Hematopoietic multipotent progenitor cell (in vitro differentiated cells): ENCODE measurements at regions not wholly inside any gene's neighbourhood (a gene's known extent, or its start where the extent isn't known, plus 50 kb on each side); places are given as distances from the start of the nearest gene placed in this dataset.

Experiments
- DNase-seq, 3 donors: peaks; one replicate each; pipeline ENCODE4 v3.0.0-alpha.2; 2011 to 2015; ENCODE audit warnings: low read depth in 2 of 3, low spot score in 2 of 3

DNA sequence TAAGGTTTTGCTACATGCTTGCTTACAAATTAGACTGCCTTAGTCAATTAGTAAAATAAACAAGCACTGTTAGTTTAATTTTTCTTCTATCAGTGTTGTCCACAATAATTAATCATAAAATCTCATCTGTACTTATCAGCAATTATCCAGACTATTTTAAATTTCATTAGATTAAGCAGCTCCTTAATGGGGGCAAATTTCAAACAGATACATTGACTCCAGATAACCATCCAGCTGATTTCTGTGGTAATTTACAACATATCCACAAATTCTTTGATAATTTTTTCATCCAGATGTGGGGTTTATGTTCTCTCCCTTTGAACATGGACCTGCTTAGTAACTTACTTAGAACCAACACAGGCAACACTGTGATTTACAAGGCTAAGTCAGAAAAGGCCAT lies 170.4 kb upstream of the CWC22 start:
- no peak for DNase-seq

- DNase-seq: no peak
Measured at GRCh38 chr2:180175736-180176135, 168.6 kb upstream of the CWC22 start.

DNA sequence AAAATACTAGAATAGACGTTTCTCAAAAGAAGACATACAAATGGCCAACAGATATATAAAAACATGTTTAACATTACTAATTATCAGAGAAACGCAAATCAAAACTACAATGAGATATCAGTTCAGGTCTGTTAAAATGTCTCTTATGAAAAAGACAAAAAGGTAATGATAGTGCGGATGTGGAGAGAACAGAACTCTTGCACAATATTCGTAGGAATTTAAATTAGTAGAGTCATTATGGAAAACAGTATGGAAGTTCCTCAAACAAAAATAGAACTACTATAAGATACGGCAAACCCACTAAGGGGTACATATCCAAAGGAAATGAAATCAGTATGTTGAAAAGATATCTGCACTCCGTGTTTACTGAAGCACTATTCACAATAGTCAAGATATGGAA lies 167.5 kb upstream of the CWC22 start:
- DNase-seq: no peak

DNA sequence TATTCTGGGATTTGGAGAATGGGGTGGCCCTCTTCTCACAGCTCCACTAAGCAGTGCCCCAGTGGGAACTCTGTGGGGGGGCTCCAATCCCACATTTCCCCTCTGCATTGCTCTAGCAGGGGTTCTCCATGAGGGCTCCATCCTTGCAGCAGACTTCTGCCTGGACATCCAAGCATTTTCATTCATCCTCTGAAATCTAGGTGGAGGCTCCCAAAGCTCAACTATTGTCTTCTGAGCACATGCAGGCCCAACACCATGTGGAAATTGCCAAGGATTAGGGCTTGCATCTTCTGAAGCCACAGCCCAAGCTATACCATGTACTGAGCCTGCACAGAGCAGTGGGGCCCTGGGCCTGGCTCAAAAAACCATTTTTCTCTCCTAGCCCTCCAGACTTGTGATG lies 162.4 kb upstream of the CWC22 start:
- DNase-seq: no peak

DNA sequence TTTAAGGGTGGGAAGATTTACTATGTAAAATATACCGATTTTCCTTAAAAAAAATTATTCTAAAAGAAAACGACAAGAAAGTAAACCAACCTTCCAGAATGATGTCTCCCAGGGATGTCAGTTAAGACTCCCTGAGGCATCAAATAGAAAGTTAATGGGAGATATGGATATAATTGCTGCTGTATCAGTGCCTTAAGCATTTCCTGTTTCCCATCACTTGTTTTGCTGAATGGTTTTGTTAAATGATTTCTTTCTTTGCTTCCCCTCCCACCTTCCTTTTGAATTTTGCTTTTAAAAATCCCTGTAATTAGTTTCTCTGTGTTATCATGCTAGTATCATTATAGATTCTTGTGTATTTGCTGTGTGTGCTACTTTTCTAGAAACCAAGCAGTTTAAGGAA lies 154.3 kb upstream of the CWC22 start:
- DNase-seq: no peak

- DNase-seq: no peak
Measured at GRCh38 chr2:180159921-180160320, 152.8 kb upstream of the CWC22 start.

DNA sequence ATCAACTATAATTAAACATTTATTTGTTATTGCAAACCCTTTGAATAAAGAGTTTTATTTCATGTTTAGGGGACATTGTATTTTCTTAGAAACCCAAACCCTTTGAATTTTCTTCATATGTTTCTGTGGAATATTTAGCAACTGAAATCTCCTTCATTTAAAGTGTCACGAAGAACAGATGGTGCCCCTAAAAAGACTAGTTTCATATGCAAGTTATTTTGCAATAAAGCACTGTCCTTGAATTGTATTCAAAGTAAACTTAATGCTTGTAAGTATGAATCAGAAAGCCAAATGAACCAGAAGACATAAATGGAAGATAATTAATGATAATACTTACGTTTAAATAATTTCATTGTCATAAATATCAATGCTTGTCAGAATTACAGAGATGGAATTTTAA lies 151.9 kb upstream of the CWC22 start:
- no peak for DNase-seq

DNA sequence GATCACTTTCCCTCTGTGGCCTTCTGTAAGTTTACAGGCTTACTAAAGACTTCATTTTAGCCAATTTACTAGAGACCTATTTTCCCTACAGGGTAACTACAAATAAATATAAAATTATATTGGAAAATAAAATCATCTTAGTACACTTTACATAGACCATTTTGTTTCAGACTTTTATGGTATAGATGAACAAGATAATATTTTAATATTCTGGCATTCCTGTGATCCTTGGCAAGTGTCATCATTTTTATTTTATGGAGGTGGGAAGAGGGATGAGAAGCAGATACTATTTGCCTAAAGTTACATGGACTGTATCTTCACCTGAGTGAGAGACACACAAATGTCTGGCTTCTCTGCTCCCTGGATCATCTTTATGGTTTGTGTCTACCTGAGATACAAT lies 149.6 kb upstream of the CWC22 start:
- DNase-seq: no peak

GRCh38 chr2:180150606-180151005 lies 143.5 kb upstream of the CWC22 start:
- no peak for DNase-seq

DNA sequence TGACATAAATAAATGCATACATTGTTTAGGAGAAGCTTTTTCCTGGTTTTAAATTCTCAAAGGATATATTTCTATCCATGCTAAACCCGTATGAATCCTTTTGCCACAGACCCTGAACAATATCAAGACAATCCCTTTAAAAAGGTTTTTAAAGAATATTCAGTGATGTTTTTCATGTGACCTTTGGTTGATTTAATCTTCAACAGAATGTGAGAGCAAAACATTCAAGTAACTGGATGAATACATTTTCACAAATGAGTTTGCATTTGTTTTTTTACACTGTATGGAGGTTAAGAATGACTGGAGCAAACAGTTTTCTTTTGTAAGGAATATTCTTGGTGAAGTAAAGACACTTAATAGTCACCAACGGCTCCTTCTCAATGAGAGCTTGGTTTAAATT lies 139.4 kb upstream of the CWC22 start:
- DNase-seq: no peak

GRCh38 chr2:180146114-180146513 lies 139.0 kb upstream of the CWC22 start:
- no peak for DNase-seq

DNA sequence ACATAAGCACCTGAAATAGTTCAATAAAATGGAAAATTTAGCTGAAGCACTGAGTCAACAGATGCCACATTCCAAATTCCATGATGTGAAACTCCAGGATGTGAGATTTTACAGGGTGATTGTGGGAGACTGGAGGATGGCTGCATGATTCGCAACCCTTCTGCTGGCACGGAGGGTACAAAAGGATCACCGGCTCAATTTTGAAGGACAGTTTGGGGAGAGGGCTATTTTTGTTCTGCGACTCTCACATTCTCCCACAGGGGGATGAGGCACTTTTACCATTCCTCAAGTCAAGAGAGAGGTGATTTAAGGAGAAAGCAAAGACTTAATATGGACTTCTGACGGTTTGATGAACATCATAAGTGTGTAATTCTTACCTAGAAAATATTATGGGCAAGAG lies 138.1 kb upstream of the CWC22 start:
- DNase-seq: no peak

GRCh38 chr2:180144338-180144813 lies 137.3 kb upstream of the CWC22 start:
- no peak for DNase-seq

DNA sequence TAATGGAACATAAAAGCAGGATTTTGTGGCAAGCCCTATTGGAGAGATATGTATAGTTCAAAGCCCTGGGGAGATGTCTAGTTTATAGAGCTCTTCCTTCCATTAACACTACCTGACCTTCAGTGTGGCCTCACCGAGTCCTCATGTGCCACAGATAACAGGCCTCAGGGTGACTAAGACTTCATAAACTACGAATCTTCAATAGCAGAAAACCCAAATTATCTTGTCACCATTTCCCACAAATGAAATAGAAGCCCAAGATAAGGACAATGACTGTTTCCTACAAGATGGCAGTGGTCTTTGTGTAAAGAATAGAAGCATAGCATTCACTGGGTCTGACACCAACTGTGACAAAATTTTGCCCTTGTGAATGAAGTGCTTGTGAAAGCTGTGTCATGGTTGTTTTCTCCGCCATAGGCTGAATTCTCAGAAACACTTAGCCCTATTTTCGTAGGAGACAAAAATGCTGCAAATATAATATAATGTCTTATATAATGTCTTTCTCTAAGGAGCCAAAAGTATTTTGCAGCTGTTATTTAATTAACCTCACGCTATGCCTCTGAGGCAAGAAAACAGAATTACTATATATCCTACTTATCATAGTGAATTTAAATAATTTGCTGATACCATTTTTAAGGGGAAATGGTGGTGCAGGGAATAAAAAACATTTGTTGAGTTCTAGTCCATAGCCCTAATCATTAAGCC lies 136.7 kb upstream of the CWC22 start:
- DNase-seq: no peak

DNA sequence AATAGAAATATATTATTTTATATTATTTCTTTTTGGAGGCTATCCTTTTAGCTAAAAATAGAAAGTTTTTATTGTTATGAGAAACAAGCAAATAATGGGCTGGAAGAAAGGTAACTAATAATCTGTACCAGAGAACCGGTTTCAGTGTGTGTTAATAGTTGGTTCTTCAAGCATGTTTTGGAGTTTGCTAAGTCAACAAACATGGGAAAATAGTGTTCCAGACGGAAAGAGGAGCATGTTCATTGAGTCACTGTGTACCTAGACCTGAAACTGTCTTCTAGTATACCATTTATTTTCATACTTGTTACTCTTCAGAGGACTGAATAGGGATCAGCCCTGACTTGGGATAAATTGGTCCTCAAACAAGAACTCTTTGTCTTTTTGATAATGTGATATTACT lies 134.5 kb upstream of the CWC22 start:
- no peak for DNase-seq

DNA sequence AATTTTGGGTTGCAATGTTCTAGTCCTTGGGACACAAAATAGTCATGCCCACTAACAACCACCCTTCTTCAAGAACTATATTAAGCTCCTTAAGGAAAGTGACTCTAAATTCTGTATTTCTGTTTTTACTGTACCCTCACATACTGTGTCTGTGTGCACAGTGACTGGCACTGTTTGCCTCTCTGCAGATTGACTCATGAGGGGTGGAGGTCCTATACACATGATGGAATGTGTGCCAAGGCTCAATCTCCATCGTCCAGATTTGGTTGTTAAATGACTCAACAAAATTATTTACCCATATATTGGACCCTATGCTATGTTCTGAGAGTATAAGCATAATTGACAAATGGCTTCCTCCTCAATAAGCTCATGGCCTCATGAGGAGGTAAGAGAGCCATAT lies 126.6 kb upstream of the CWC22 start:
- DNase-seq: no peak

DNA sequence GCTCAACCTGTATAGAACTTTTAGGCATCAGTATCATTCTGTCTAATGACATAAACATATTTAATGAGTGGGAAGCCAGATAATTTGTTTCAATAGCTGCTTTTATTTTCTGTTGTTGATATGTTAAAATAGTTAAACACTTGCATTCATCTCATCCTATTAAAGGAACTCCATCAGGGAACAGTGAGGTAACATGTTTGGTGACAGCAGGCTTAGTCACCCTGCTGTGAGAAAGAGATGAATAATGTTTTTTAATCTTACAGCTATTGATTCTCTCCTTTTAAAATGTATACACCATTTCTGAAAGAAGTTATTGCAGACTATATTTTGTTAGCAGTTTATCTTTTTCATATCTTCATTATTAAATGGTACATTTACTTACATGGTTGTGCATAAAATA lies 123.3 kb upstream of the CWC22 start:
- no peak for DNase-seq

DNA sequence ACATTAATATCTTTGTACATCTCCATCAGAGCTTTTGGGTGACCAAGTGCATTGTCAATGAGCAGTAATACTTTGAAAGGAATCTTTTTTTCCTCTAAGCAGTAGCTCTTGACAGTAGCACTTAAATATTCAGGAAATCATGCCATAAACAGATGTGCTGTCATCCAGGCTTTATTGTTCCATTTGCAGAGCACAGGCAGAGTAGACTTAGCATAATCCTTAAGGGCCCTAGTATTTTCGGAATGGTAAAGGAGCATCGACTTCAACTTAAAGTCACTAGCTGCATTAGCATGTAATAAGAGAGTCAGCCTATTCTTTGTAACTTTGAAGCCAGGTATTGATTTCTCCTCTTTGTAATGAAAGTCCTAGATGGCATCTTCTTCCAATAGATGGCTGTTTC lies 121.8 kb upstream of the CWC22 start:
- DNase-seq: no peak

GRCh38 chr2:180125245-180125962 lies 118.3 kb upstream of the CWC22 start:
- peak in 2 of 3 donors; percentile 67 to 89 for DNase-seq

DNA sequence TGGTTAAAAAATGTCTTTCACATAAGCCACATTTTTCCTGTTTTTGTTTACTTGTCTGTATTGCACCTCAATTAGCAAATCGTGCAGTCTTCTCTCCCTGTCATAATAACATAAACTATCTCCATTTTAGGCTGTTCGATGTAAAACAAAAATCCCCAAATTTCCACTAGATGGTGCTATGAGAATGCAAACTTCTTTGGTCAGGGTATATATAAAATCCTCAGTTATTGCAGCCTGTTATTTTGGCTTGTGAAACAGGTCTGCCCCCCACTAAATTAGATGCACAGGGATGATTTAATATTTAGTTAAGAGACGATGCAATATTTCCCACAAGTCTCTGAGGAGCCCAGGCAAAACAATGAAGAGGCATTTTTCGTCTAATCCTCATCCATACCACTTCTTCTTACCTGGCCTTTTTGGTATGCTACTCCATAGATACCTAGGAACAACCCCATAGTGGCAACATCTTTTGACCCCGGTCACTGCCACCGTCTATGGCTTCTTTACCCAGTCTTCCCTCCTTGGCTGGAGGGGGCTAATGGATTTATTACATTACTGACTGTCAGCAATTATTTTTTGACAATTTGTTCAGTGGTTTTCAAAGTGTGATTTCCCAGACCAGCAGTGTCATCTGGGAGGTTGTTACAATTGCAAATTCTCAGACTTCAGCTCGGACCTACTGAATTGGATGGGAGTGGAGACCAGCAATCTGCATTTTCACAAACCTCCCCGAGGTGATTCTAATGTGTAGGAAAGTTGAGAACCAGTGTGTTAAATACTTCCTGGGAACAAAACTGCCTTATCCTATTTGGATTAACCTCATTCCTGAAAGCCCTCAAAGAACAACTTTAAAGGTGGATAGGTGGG lies 117.4 kb upstream of the CWC22 start:
- DNase-seq: peak in 2 of 3 donors; percentile 41 to 78

DNA sequence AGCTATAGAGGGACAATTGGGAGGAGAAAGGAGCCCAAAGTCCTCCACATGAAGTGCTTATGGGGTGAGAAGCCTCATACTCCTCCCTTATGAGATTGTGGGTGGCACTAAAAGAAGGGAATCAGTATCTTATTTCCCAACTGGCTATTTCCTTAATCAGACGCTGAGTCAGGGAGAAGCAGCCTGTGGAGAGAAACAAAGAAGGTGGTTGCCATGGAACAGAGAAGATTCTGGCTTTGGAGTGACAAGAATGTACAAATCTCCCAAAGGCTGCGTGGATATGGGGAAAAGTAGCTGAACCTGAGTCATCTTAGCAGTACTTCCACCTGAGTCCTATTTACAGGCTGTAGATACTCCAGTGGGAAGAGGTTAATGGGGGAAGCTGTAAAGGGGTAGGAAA lies 115.8 kb upstream of the CWC22 start:
- DNase-seq: no peak

DNA sequence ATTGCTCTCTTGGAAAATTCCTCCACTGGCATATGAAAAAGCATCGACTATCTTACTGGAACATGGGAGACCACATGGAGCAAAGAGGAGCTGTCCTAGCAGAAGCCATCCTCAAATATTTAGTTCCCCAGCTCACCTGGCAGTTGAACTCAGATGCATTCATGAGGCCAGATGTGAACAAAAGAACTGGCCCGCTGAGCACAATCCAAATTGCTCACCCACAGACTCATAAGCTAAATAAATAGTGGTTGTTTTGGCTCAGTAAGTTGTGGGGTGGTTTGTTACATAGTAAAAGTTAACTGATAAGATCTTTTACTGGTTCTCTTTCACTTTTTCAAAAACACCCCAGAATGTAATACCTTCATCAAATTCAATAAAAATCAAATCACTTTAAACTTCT lies 108.6 kb upstream of the CWC22 start:
- DNase-seq: no peak
